ENCODE measurements at regions not wholly inside any gene's neighbourhood (a gene's known extent, or its start where the extent isn't known, plus 50 kb on each side); places are given as distances from the start of the nearest gene placed in this dataset.

GRCh38 chr22:47710135-47710534, 947.7 kb downstream of the TBC1D22A start:
- H3K9me3 ChIP-seq (replicated peaks in 1 of 11): no peaks in the 10 kb centered on the region
- H3K4me2 ChIP-seq: no peak overlapping the region
- peaks cover 0 to 9% (median 0%) of the 10 kb centered on the region in 10 experiments; a peak in 3 of 20 replicates for H3K4me1 ChIP-seq
- no peaks in the 10 kb centered on the region for H4K20me1 ChIP-seq
- no peak overlapping the region for H3K9ac ChIP-seq
- no peak overlapping the region for H3K4me3 ChIP-seq
- H3K27ac ChIP-seq: no peak overlapping the region
- no peaks in the 10 kb centered on the region for H3K27me3 ChIP-seq
- TF ChIP-seq Cebpa-rat (IDR thresholded peaks at IDR 0.05): no peak
- H3K36me3 ChIP-seq: no peaks in the 10 kb centered on the region

- Histone ChIP-seq H3K36me3 (no peaks in the 10 kb centered on the region), H3K27ac (no peak overlapping the region), H3K4me3 (no peak overlapping the region), H4K20me1 (no peaks in the 10 kb centered on the region), H3K4me1 (no peaks in the 10 kb centered on the region), H3K9me3 (replicated peaks in 1 of 11) (no peaks in the 10 kb centered on the region), H3K27me3 (no peaks in the 10 kb centered on the region), H3K9ac (no peak overlapping the region), H3K4me2 (no peak overlapping the region)
- peak in 4 of 11 experiments; percentile 15 to 65 (median 46); a peak in 5 of 22 replicates for TF ChIP-seq Cebpa-rat (IDR thresholded peaks at IDR 0.05)
Observed at GRCh38 chr22:47705350-47705749, 942.9 kb downstream of the TBC1D22A start.

GRCh38 chr22:47698906-47699305, 936.5 kb downstream of the TBC1D22A start:
- Histone ChIP-seq H3K36me3 (no peaks in the 10 kb centered on the region), H3K9ac (no peak overlapping the region), H3K4me3 (no peak overlapping the region), H3K9me3 (replicated peaks in 1 of 11) (no peaks in the 10 kb centered on the region), H3K4me1 (no peaks in the 10 kb centered on the region), H4K20me1 (no peaks in the 10 kb centered on the region), H3K27me3 (no peaks in the 10 kb centered on the region), H3K27ac (no peak overlapping the region), H3K4me2 (no peak overlapping the region)
- no peak for TF ChIP-seq Cebpa-rat (IDR thresholded peaks at IDR 0.05)

GRCh38 chr22:47697861-47698260, 935.4 kb downstream of the TBC1D22A start:
- Histone ChIP-seq H3K4me1 (no peaks in the 10 kb centered on the region), H3K27ac (no peak overlapping the region), H3K4me3 (no peak overlapping the region), H3K9ac (no peak overlapping the region), H4K20me1 (no peaks in the 10 kb centered on the region), H3K27me3 (no peaks in the 10 kb centered on the region), H3K36me3 (no peaks in the 10 kb centered on the region), H3K4me2 (no peak overlapping the region), H3K9me3 (replicated peaks in 1 of 11) (no peaks in the 10 kb centered on the region)
- TF ChIP-seq Cebpa-rat (IDR thresholded peaks at IDR 0.05): no peak

DNA sequence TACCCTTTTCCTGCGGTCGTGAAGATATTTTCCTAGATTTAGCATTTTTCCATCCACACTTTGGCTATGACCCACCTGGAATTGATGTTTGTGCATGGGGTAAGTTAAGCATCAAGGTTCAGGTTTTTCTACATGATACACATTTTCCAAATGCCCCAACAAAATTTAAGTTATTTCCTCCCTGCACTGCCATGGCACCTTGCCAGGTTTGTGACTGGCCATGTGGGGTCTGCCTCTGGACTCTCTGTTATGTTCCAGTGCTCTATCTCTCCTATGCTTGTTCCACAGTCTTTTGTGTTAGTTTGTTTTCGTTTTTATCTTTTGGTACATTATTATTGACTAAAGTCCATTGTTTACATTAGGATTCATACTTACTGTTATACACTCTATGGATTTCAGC, 934.3 kb downstream of the TBC1D22A start:
- no peak overlapping the region for H3K27ac ChIP-seq
- H3K9ac ChIP-seq: no peak overlapping the region
- TF ChIP-seq Cebpa-rat (IDR thresholded peaks at IDR 0.05): no peak
- no peak overlapping the region for H3K4me2 ChIP-seq
- no peaks in the 10 kb centered on the region for H3K36me3 ChIP-seq
- H3K27me3 ChIP-seq: no peaks in the 10 kb centered on the region
- no peak overlapping the region for H3K4me3 ChIP-seq
- H3K4me1 ChIP-seq: no peaks in the 10 kb centered on the region
- H3K9me3 ChIP-seq (replicated peaks in 1 of 11): no peaks in the 10 kb centered on the region
- H4K20me1 ChIP-seq: no peaks in the 10 kb centered on the region

- H3K9me3 ChIP-seq (replicated peaks in 1 of 11): no peaks in the 10 kb centered on the region
- H3K9ac ChIP-seq: no peak overlapping the region
- no peaks in the 10 kb centered on the region for H3K4me1 ChIP-seq
- no peaks in the 10 kb centered on the region for H4K20me1 ChIP-seq
- no peak for TF ChIP-seq Cebpa-rat (IDR thresholded peaks at IDR 0.05)
- no peak overlapping the region for H3K4me3 ChIP-seq
- no peak overlapping the region for H3K4me2 ChIP-seq
- no peak overlapping the region for H3K27ac ChIP-seq
- no peaks in the 10 kb centered on the region for H3K27me3 ChIP-seq
- H3K36me3 ChIP-seq: no peaks in the 10 kb centered on the region
Observed at GRCh38 chr22:47695176-47695575, 932.7 kb downstream of the TBC1D22A start.

- no peak overlapping the region for H3K4me3 ChIP-seq
- H3K4me1 ChIP-seq: no peaks in the 10 kb centered on the region
- H4K20me1 ChIP-seq: no peaks in the 10 kb centered on the region
- H3K9me3 ChIP-seq (replicated peaks in 1 of 11): no peaks in the 10 kb centered on the region
- H3K27me3 ChIP-seq: no peaks in the 10 kb centered on the region
- no peak for TF ChIP-seq Cebpa-rat (IDR thresholded peaks at IDR 0.05)
- H3K4me2 ChIP-seq: no peak overlapping the region
- no peak overlapping the region for H3K27ac ChIP-seq
- no peaks in the 10 kb centered on the region for H3K36me3 ChIP-seq
- no peak overlapping the region for H3K9ac ChIP-seq
Observed at GRCh38 chr22:47694536-47695130, 932.2 kb downstream of the TBC1D22A start.

GRCh38 chr22:47693606-47694005, 931.2 kb downstream of the TBC1D22A start:
- H3K9ac ChIP-seq: no peak overlapping the region
- no peak overlapping the region for H3K4me2 ChIP-seq
- H3K4me3 ChIP-seq: no peak overlapping the region
- H3K27ac ChIP-seq: no peak overlapping the region
- TF ChIP-seq Cebpa-rat (IDR thresholded peaks at IDR 0.05): no peak
- H3K36me3 ChIP-seq: no peaks in the 10 kb centered on the region
- H3K9me3 ChIP-seq (replicated peaks in 1 of 11): peaks cover 0 to 5% (median 2%) of the 10 kb centered on the region in 11 experiments; a peak in 7 of 22 replicates
- H3K4me1 ChIP-seq: no peaks in the 10 kb centered on the region
- H4K20me1 ChIP-seq: no peaks in the 10 kb centered on the region
- H3K27me3 ChIP-seq: no peaks in the 10 kb centered on the region

DNA sequence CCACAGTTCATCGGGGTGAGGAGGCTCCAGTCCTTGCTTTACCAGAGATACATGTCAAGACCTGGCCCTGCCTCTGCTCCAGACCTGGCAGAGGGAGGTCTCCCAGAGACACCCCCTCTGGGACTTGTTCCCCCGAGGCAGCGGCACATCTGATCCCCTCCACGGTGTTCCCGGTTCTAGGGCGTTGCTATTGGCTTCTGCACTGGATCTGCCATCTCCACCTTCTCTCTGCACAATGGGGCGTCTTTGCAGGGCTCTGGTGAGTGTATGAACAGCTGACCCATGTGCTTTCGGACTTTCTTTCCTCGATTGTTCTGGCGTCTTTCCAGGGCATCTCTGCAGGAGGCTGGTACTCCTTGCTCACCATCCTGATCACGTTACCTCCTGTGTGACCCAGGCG, 930.4 kb downstream of the TBC1D22A start:
- Histone ChIP-seq H3K27me3 (no peaks in the 10 kb centered on the region), H4K20me1 (no peaks in the 10 kb centered on the region), H3K4me2 (no peak overlapping the region), H3K4me3 (no peak overlapping the region), H3K36me3 (no peaks in the 10 kb centered on the region), H3K9ac (no peak overlapping the region), H3K9me3 (replicated peaks in 1 of 11) (peaks cover 0 to 13% (median 7%) of the 10 kb centered on the region in 11 experiments; a peak in 11 of 22 replicates), H3K4me1 (no peaks in the 10 kb centered on the region), H3K27ac (no peak overlapping the region)
- no peak for TF ChIP-seq Cebpa-rat (IDR thresholded peaks at IDR 0.05)

GRCh38 chr22:47691152-47691895, 928.9 kb downstream of the TBC1D22A start:
- Histone ChIP-seq H3K4me2 (no peak overlapping the region), H3K9me3 (replicated peaks in 1 of 11) (peaks cover 0 to 18% (median 12%) of the 10 kb centered on the region in 11 experiments; a peak in 11 of 22 replicates), H4K20me1 (no peaks in the 10 kb centered on the region), H3K36me3 (no peaks in the 10 kb centered on the region), H3K4me1 (no peaks in the 10 kb centered on the region), H3K9ac (no peak overlapping the region), H3K4me3 (no peak overlapping the region), H3K27ac (no peak overlapping the region), H3K27me3 (no peaks in the 10 kb centered on the region)
- TF ChIP-seq Cebpa-rat (IDR thresholded peaks at IDR 0.05): no peak
